Smooth muscle cell of the brain vasculature (primary cell): ENCODE measurements at regions not wholly inside any gene's neighbourhood (a gene's known extent, or its start where the extent isn't known, plus 50 kb on each side); places are given as distances from the start of the nearest gene placed in this dataset.
"Not testable (repeated sequence)": the region's sequence is repeated elsewhere in the genome, so short reads cannot be mapped to it uniquely, and the experiment has no call there.

ENCODE experiments used
- DNase-seq: peaks from one replicate; pipeline ENCODE4 v3.0.0-alpha.2; 2012; ENCODE audit warnings: low read depth, low spot score

DNA sequence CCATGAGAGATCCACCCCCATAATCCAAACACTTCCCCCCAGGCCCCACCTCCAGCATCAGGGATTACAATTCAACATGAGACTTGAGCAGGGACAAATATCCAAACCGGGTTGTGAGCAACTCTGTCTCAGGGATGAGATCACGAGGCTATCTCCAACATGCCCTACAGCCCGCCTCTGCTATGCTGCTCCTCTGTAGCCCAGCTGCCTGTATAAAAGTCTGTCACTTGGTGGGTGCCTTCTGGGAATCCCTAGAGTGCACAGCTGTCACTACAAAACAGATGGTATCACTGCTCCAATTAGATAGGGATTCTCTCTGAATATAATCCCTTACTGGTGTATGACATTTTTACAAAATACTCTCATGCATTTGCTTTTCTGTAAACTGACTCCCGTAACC is 114.9 kb upstream of the NANOS1 start:
- no peak for DNase-seq

- no peak for DNase-seq
Observed at GRCh38 chr10:118915161-118915560, 114.4 kb upstream of the NANOS1 start.

DNA sequence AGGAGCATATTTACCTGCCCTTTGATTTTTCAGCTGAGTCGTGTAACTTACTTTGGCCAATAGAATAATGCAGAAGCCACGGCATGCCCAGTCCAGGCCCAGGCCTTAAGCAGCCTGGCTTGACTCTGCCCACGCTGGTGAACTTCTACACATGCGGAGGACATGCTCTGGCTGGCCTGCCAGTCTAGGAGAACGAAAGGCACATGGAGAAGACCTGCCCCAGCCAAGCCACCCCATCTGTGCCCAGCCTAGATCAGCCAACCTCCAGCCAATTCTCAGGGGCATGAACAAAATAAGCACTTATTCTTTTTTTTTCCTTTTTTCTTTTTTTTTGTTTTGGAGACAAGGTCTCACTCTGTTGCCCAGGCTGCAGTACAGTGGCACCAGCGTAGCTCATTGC is 112.7 kb upstream of the NANOS1 start:
- no peak for DNase-seq

DNA sequence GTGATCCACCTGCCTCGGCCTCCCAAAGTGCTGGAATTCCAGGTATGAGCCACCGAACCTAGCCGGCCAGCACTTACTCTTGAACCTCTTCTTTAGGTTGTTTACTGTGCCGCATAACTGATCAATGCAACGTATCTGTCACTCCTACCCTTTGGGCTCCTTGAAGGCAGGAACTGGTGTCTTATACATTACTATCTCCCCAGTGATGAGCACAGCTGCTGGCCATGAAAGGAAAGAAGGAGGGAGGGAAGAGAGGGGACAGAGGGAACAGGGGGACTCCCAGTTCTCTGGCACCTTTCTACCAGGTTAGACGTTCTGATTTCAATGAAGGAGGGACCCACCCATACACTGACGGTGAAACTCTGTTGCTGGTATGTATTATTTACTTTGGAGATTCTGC is 111.8 kb upstream of the NANOS1 start:
- no peak for DNase-seq

DNA sequence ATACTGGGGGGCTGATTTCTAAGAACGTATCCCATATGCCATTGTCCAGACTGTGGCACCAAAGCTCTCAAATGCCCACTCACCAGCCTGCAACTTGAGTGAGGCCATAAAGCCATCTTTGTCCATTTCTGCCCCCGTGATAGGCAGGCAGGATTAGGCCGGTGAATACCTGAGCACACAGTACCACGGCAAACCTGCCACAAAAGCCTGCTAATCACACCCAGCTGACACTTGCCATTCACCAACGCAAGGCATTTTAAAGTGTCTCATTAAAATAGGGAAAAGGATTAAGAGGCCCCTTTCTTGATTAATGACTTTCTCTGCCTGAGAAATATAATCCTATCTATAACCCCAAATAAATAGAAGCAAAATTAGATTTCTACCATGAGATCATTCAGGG is 111.4 kb upstream of the NANOS1 start:
- no peak for DNase-seq

GRCh38 chr10:118918587-118918986 is 110.9 kb upstream of the NANOS1 start:
- DNase-seq = no peak

DNA sequence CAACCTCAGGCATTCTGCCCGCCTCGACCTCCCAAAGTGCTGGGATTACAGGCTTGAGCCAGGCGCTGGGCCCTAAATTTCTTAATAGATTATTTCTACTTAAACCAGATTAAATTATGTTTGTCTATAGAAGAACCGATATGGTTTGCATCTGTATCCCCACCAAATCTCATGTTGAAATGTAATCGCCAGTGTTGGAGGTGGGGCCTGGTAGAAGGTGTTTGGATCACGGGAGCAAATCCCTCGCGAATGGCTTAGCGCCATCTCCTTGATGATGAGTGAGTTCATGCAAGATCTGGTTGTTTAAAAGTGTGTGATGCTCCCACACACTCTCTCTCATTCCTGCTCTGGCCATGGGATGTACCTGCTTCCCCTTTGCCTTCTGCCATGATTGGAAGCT is 109.3 kb upstream of the NANOS1 start:
- DNase-seq = no peak

- no peak for DNase-seq
Observed at GRCh38 chr10:118922226-118922625, 107.3 kb upstream of the NANOS1 start.

DNA sequence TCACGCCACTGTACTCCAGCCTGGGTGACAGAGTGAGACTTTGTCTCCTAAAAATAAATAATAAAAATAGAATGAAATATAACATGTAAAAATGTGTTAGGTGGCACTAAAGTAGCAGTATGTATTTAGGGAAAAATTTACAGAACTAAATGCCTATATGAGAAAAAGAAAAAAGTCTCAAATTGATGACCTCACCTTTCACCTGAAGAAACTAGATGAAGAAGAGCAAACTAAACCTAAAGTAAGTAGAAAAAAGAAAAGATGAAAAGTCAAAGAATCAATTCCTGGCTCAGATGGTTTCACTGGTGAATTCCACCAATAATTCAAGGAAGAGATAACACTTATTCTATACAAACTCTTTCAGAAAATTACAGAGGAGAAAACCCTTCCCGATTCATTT is 106.5 kb upstream of the NANOS1 start:
- no peak for DNase-seq

GRCh38 chr10:118924493-118924892 is 105.0 kb upstream of the NANOS1 start:
- no peak for DNase-seq

GRCh38 chr10:118925404-118926071 is 104.0 kb upstream of the NANOS1 start:
- no peak for DNase-seq

DNA sequence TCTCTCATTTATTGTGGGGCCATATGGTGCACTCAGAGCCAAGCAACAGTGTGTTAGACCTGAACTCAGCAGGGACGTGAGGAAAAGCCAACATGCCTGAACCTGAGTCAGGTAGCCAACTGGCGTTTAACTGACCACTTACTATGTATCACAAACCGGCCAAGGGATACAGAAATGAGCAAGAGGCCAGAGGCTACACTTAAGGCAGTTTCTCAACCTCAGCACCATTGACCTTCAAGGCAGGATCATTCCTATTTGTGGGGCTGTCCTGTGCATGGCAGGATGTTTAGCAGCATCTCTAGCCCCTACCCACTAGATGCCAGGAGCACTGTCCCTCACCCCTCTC is 103.5 kb upstream of the NANOS1 start:
- DNase-seq = no peak

DNA sequence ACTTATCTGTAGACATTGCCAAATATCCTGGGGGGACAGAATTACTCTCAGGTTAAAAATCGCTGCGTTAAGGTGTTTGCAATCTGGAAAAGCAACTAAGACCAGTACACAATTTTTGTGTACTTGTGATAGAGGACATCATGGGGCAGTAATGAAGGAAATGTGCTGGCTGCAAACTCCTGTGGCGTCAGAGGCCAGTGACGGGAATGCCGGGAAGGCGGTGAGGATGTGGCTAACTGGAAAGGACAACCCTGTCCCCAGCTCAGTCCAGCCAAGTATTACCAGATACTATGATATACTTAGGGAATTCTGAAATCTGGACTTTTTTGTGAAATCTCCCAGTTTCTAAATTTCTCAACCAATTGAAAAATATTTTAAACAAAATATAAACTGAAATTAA is 103.1 kb upstream of the NANOS1 start:
- no peak for DNase-seq

- DNase-seq = no peak
Observed at GRCh38 chr10:118926903-118927302, 102.6 kb upstream of the NANOS1 start.

DNA sequence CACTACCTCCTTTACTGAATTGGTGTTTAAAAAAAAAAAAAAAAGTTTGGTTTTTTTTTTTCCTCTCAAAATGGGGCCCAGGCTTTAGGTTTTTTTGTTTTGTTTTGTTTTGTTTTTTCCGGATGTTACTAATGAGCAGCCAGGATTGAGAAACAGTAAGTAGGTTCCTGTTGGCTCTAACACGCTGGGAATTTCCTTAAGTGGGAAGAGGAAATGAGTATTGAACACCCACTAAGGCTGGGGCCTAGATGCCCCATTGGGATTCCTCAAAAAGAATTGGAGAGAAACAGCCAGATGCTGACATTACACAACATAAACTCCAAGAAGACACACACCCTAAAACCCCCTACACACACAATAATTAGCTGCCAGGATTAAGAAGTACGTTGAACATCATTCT is 102.2 kb upstream of the NANOS1 start:
- no peak for DNase-seq

GRCh38 chr10:118930614-118931013 is 98.9 kb upstream of the NANOS1 start:
- no peak for DNase-seq

DNA sequence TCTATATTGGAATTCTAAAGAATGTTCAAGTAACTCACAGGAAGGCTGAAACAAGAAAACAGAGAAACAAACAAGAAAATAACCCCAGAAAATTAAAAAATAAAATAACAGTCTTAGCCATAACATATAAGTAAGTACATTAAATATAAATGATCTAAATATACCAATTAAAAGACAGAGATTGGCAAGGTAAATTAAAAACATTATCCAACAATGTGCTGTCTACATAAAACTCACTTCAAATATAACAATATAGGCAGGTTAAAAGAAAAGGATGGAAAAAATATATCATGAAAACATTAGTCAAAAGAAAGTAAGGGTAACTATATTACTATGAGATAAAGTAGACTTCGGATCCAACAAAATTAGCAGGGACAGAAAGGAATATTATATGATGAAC is 98.1 kb upstream of the NANOS1 start:
- DNase-seq = no peak

- not testable (repeated sequence) for DNase-seq
Observed at GRCh38 chr10:118932154-118932553, 97.4 kb upstream of the NANOS1 start.

- DNase-seq = no peak
Observed at GRCh38 chr10:118937226-118937625, 92.3 kb upstream of the NANOS1 start.

GRCh38 chr10:118939211-118940007 is 90.1 kb upstream of the NANOS1 start:
- DNase-seq = no peak

DNA sequence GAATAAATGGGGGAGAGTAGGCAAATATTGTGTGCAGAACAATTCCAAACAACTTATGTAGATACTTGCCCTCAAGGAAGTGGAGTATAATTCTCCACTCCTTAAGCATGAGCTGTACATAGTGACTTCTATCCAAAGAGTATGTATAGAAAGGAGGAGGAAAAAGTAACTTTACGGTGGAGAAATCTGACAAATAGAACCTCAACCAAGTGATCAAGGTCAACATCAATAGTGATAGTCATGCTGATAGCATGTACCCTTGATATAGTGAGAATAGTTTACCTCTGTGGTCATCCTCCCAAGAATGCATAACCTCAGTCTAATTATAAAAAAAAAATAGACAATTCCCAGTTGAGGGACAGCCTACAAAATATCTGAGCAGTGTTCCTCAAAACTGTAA is 89.1 kb upstream of the NANOS1 start:
- DNase-seq = no peak

- no peak for DNase-seq
Observed at GRCh38 chr10:118943253-118943652, 86.3 kb upstream of the NANOS1 start.

DNA sequence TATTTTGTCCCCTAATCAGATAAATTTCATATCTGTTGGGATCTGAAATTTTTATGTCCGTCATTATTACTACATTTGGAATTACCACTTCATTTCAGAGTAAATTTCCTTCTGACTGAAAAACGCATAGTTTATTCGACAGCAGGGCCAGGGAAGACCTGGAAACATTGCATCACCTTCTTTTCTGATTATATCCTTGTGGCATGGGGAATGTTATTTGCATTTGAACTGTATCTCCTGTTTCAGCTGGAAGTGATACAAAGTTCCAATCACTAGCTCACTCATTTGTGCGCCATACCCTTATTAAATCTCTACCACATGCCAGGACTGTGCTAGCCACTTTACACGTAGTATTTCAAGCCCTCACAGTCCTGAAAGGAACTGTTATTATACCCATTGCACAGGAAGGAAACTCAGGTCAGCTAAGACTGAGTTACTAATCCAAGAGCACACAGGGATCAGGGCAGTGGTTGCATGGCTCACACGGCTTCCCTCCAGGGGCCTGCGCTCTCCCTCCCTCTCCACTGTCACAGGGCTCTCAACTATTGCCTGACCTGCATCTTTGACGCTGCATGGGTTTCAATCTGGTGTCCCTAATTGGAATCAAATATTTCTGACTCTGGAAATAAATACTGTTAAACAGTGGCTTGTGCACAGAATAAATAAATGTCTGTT is 84.4 kb upstream of the NANOS1 start:
- no peak for DNase-seq
